ENCODE measurements at regions not wholly inside any gene's neighbourhood (a gene's known extent, or its start where the extent isn't known, plus 50 kb on each side); places are given as distances from the start of the nearest gene placed in this dataset.

- ChIA-PET CTCF (ENCODE audit: partially characterized antibody) (interaction anchor here (1.1 kb wide), 1 partner anchor 14 kb away, joined by 3 read pairs; no protein-coding TSS in a partner anchor), POLR2A (ENCODE audit: partially characterized antibody) (no interaction called here)
- no peak for FAIRE-seq
Measured at GRCh38 chr4:12588582-12588981, 895.6 kb downstream of the RAB28 start.

More at GRCh38 chr4:12588582-12588981, 895.6 kb downstream of the RAB28 start:
- Histone ChIP-seq H3K23me2 (ENCODE audit: low read depth, low read length) (no peaks in the 10 kb centered on the region), H4K20me1 (replicated peaks in 1 of 2; ENCODE audit: control insufficient read depth in 1 of 2, insufficient read depth in 2 of 2, low read length in 2 of 2) (no peaks in the 10 kb centered on the region), H3K27ac (ENCODE audit: low read depth, low read length) (no peak overlapping the region), H3K9me3 (ENCODE audit: insufficient read depth in 2 of 2, low read depth in 1 of 2, low read length in 1 of 2) (no peaks in the 10 kb centered on the region), H4K5ac (ENCODE audit: insufficient read length, low read depth, low read length) (no peak overlapping the region), H2BK20ac (ENCODE audit: low read length) (no peak overlapping the region), H3K27me3 (replicated peaks in 1 of 4; ENCODE audit: control insufficient read depth in 3 of 4, extremely low read depth in 1 of 4, insufficient read depth in 3 of 4, low read length in 3 of 4) (no peaks in the 10 kb centered on the region), H3K4me2 (ENCODE audit: insufficient read depth in 1 of 2, low read depth in 2 of 2, low read length in 2 of 2) (no peak overlapping the region), H2BK120ac (replicated peaks; ENCODE audit: low read depth, low read length) (no peak overlapping the region), H2AK5ac (ENCODE audit: low read depth, low read length) (no peak overlapping the region), H2BK12ac (ENCODE audit: low read depth, low read length) (no peak overlapping the region), H3K18ac (ENCODE audit: extremely low read depth, low read length) (no peak overlapping the region), H3K79me1 (ENCODE audit: low read depth, low read length) (no peaks in the 10 kb centered on the region), H2BK5ac (ENCODE audit: low read depth, low read length) (no peak overlapping the region), H3K4me3 (ENCODE audit: extremely low read depth in 1 of 4, insufficient read depth in 2 of 4, low read depth in 3 of 4, low read length in 4 of 4) (no peak overlapping the region), H3K4ac (replicated peaks; ENCODE audit: insufficient read length, low read depth, low read length) (no peak overlapping the region), H3K14ac (ENCODE audit: insufficient read length) (no peak overlapping the region), H4K8ac (ENCODE audit: extremely low read depth, insufficient read depth, low read length) (no peak overlapping the region), H2BK15ac (ENCODE audit: low read length) (no peak overlapping the region), H3K79me2 (ENCODE audit: control insufficient read depth in 1 of 2, insufficient read depth in 2 of 2, low read length in 2 of 2) (no peaks in the 10 kb centered on the region), H3K36me3 (ENCODE audit: control insufficient read depth in 2 of 4, insufficient read depth in 4 of 4, low read length in 3 of 4) (no peaks in the 10 kb centered on the region), H3K9ac (replicated peaks in 1 of 4; ENCODE audit: extremely low read depth in 1 of 4, low read depth in 3 of 4, low read length in 3 of 4) (no peak overlapping the region), H4K91ac (replicated peaks; ENCODE audit: insufficient read length, low read length) (no peak overlapping the region), H3K4me1 (replicated peaks in 1 of 4; ENCODE audit: control insufficient read depth in 3 of 4, insufficient read depth in 4 of 4, low read length in 3 of 4) (no peaks in the 10 kb centered on the region), H3K23ac (ENCODE audit: insufficient read length) (no peak overlapping the region), H2AFZ (ENCODE audit: low read length) (no peak overlapping the region), H3K56ac (replicated peaks; ENCODE audit: insufficient read length, low read depth, low read length) (no peak overlapping the region)
- DNase-seq (ENCODE audit: low read depth in 1 of 2, low spot score in 2 of 2), result no peak
- TF ChIP-seq EGR1 (IDR thresholded peaks at IDR 0.05; ENCODE audit: borderline replicate concordance, low read depth, low read length), result no peak
